ENCODE measurements at regions not wholly inside any gene's neighbourhood (a gene's known extent, or its start where the extent isn't known, plus 50 kb on each side); places are given as distances from the start of the nearest gene placed in this dataset.

DNA sequence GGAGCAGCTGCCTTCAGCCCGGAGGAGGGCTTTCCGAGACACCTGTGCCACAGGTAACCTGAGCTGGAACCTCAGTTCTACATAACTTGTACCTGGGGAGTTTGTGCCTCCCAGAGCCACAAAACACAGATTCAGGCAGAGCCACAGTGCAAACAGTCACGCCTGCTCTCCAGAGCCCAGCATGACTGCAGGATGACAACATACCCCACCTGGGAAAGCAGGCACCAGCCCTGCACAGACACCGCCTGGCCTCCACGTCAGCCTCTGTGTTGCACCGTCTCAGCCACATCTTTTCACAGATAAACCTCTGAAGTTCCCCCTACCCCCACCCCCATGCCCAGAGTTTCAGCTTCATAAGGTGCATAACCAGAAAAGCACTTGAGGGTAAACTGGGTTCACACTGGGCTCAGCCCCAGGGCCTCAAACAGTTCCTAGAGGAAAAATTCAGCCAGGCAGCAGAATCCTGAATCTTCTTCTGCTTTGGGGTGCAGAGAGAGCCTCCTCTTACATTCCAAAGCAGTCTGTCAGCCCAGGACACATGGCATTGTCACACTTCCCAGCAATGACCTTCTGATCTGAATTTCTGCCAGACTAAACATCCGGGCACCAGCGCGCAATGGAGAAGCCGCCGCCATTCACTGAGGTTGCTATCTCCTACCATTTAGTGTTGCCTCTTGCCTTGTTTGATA lies 229.5 kb downstream of the TOMM20 start:
- in situ Hi-C loops (cut with HindIII; ENCODE audit: low pct_ligation_motif_present, low sequenced_read_pairs): no loop called here
- no peak overlapping the region for H3K4me3 ChIP-seq (ENCODE audit: low read depth, low read length)
- H3K27ac ChIP-seq: no peak overlapping the region
- peak; percentile 64 for DNase-seq
- TF ChIP-seq, protein P1, sequence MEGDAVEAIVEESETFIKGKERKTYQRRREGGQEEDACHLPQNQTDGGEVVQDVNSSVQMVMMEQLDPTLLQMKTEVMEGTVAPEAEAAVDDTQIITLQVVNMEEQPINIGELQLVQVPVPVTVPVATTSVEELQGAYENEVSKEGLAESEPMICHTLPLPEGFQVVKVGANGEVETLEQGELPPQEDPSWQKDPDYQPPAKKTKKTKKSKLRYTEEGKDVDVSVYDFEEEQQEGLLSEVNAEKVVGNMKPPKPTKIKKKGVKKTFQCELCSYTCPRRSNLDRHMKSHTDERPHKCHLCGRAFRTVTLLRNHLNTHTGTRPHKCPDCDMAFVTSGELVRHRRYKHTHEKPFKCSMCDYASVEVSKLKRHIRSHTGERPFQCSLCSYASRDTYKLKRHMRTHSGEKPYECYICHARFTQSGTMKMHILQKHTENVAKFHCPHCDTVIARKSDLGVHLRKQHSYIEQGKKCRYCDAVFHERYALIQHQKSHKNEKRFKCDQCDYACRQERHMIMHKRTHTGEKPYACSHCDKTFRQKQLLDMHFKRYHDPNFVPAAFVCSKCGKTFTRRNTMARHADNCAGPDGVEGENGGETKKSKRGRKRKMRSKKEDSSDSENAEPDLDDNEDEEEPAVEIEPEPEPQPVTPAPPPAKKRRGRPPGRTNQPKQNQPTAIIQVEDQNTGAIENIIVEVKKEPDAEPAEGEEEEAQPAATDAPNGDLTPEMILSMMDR (IDR thresholded peaks at IDR 0.05; ENCODE audit: low read depth, low read length, missing control alignments): no peak
- no peaks in the 10 kb centered on the region for H3K36me3 ChIP-seq (replicated peaks)
- H3K27me3 ChIP-seq (replicated peaks): no peaks in the 10 kb centered on the region

DNA sequence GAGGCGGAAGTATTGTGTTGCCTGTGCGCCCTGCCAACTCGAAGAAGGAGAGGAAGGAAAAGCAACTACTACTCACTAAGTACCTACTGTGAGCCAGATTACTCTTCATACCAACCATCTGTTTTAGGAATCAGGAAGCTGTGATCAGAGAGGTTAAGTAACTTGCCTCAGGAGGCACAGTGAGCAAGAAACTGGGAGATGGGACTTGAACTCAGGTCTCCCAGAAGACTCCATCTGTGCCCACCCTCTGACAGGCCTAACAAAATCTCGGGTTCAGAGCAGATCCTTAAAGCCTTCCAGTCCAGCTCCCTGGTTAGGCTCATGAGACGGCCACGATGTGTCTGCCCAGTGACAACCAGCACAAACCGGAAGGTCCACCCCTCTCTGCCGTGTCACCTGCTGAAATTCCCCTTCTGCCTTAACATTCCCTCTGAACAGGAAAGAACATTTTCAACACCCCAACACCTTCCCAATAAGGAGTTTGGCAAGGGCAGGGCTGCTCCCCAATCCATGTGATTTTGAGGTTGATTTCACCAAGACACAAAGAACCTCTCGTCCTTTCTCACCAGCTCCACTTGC lies 230.1 kb downstream of the TOMM20 start:
- no peak overlapping the region for H3K27ac ChIP-seq
- H3K27me3 ChIP-seq (replicated peaks): no peaks in the 10 kb centered on the region
- H3K4me3 ChIP-seq (ENCODE audit: low read depth, low read length): no peak overlapping the region
- no peak for DNase-seq
- in situ Hi-C loops (cut with HindIII; ENCODE audit: low pct_ligation_motif_present, low sequenced_read_pairs): no loop called here
- TF ChIP-seq, protein P1 (IDR thresholded peaks at IDR 0.05; ENCODE audit: low read depth, low read length, missing control alignments): no peak
- no peaks in the 10 kb centered on the region for H3K36me3 ChIP-seq (replicated peaks)

DNA sequence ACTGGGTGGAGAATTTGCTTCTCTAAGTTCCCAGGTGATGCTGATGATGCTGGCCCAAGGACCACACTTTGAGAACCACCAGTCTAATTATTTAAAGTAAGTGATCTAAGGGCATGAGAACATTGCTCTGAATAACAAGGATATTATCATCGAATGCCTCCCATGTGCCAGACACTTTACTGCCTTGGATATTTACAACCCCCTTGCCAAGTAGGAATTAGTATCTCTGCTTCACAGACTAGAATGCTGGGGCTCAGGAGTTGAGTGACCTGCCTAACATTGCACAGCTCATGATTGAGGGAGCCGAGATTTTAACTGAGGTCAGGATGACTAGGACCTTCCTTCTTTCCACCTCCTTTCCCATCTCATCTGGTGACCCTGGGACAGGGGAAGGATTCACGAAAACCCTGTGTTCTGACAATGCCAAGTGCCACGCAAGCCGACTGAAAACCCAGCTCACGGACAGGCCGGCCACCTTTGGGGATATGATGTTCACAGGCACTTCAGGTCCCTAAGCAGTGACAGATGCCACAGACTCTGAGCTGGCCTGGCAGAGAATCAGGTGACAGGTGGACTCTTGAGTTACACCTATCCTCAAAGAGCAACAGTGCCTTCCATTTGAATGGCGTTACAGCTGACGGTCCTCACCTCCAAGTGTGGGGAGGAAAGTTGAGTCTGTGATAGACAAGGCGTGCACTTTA lies 230.7 kb downstream of the TOMM20 start:
- no peak for DNase-seq
- no peak overlapping the region for H3K27ac ChIP-seq
- H3K27me3 ChIP-seq (replicated peaks): no peaks in the 10 kb centered on the region
- in situ Hi-C loops (cut with HindIII; ENCODE audit: low pct_ligation_motif_present, low sequenced_read_pairs): no loop called here
- no peaks in the 10 kb centered on the region for H3K36me3 ChIP-seq (replicated peaks)
- TF ChIP-seq, protein P1 (IDR thresholded peaks at IDR 0.05; ENCODE audit: low read depth, low read length, missing control alignments): no peak
- no peak overlapping the region for H3K4me3 ChIP-seq (ENCODE audit: low read depth, low read length)

DNA sequence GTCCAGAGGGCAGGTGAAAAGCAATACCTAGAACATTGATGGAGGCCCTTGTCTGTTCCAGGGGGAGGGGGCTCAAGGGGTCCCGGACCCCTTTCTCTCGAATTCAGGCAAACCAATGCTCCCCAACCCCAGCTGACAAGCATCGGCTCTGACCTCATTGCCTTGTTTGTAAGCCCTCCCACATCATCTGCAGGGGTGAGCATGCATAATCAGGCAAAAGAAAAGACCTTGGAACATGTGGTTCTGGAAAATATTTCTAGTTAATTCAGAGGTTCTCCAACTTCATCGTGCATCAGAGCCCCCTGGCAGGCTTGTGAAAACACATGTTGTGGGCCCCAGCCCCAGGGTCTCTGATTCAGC lies 231.3 kb downstream of the TOMM20 start:
- no peak for DNase-seq

DNA sequence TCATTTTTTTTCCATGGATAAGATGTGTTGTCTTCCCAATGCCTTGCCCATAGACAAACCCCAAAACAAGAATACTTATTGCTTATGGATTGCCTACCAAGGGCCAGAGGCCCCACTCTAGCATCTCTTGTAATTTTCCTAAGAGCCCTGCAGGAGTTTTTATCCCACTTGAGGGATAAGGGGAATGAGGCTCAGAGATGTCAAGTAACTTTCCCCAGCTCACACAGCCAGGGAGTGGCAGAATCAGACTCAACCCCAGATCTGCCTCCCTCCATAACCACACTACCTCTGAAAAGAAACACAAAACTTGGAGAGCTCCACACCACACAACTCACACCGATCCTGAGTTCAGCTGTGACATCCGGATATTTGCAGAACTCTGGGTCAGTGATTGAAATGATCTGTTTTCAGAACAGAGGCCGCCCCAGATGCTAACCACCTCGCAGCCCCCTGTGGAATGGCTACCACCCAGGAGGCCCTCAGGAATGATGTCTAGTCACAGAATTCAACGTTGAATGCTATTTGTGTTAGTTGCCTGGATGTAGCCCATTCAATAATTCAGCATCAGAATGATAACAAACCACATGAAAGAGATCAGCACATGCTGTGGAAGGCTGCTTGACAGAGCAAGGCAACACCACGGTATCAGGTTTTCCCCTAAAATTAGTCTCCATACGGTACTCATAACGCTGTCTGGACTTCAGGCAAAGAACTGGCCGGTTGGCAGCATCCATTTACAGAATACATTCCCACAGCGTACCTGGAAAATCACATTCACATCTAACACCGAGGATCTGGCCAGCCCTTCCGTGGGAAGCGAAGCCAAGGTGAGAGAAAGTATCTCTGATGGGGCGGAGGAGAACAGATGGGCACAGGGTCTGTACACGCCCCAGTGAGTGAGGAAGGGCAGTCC lies 231.9 kb downstream of the TOMM20 start:
- Histone ChIP-seq H3K27me3 (replicated peaks) (no peaks in the 10 kb centered on the region), H3K36me3 (replicated peaks) (no peaks in the 10 kb centered on the region), H3K27ac (no peak overlapping the region), H3K4me3 (ENCODE audit: low read depth, low read length) (no peak overlapping the region)
- in situ Hi-C loops (cut with HindIII; ENCODE audit: low pct_ligation_motif_present, low sequenced_read_pairs): no loop called here
- TF ChIP-seq, protein P1 (IDR thresholded peaks at IDR 0.05; ENCODE audit: low read depth, low read length, missing control alignments): no peak
- DNase-seq: no peak

More for the DNA sequence above, 231.3 kb downstream of the TOMM20 start:
- Histone ChIP-seq H3K27ac (no peak overlapping the region), H3K36me3 (replicated peaks) (no peaks in the 10 kb centered on the region), H3K4me3 (ENCODE audit: low read depth, low read length) (no peak overlapping the region), H3K27me3 (replicated peaks) (no peaks in the 10 kb centered on the region)
- in situ Hi-C loops (cut with HindIII; ENCODE audit: low pct_ligation_motif_present, low sequenced_read_pairs): no loop called here
- TF ChIP-seq, protein P1 (IDR thresholded peaks at IDR 0.05; ENCODE audit: low read depth, low read length, missing control alignments): no peak

Measured in brain microvascular endothelial cell (primary cell).